GM20000 (cell line): ENCODE measurements at regions not wholly inside any gene's neighbourhood (a gene's known extent, or its start where the extent isn't known, plus 50 kb on each side); places are given as distances from the start of the nearest gene placed in this dataset.
"Not testable (repeated sequence)": the region's sequence is repeated elsewhere in the genome, so short reads cannot be mapped to it uniquely, and the experiment has no call there.

ENCODE experiments used
- DNase-seq: peaks from one replicate; pipeline ENCODE4 v3.0.0; 2012; ENCODE audit warnings: low spot score
- CTCF ChIP-seq: IDR thresholded peaks from 2 replicates; pipeline ENCODE4 v1.5.1; 2012; ENCODE audit warnings: mild to moderate bottlenecking, control low read depth; ENCODE audit errors: extremely low read depth, missing control alignments

GRCh38 chr2:117336496-117336895, 478.0 kb upstream of the DDX18 start:
- TF ChIP-seq CTCF = no peak
- no peak for DNase-seq

- not testable (repeated sequence) for DNase-seq
These were observed 476.5 kb upstream of the DDX18 start for GRCh38 chr2:117337981-117338380.

- no peak for TF ChIP-seq CTCF
- no peak for DNase-seq
These were observed 474.5 kb upstream of the DDX18 start for GRCh38 chr2:117339980-117340379.

- no peak for DNase-seq
- TF ChIP-seq CTCF = no peak
These were observed 472.8 kb upstream of the DDX18 start for GRCh38 chr2:117341690-117342089.

- no peak for TF ChIP-seq CTCF
- DNase-seq = no peak
These were observed 472.1 kb upstream of the DDX18 start for GRCh38 chr2:117342415-117342814.

- DNase-seq = no peak
- no peak for TF ChIP-seq CTCF
These were observed 464.8 kb upstream of the DDX18 start for GRCh38 chr2:117349687-117350086.

GRCh38 chr2:117351396-117351795, 463.1 kb upstream of the DDX18 start:
- TF ChIP-seq CTCF = no peak
- no peak for DNase-seq

- no peak for TF ChIP-seq CTCF
- no peak for DNase-seq
These were observed 455.1 kb upstream of the DDX18 start for GRCh38 chr2:117359266-117359914.
